CD4-positive, alpha-beta T cell treated with Interleukin-4 for 4 hours (primary cell): ENCODE measurements at regions not wholly inside any gene's neighbourhood (a gene's known extent, or its start where the extent isn't known, plus 50 kb on each side); places are given as distances from the start of the nearest gene placed in this dataset.

Experiments used
- DNase-seq: peaks from one replicate; pipeline ENCODE4 v3.0.0-alpha.2; 2020

GRCh38 chr18:55864281-55864680, 276.3 kb upstream of the TCF4 start:
- DNase-seq = no peak

DNA sequence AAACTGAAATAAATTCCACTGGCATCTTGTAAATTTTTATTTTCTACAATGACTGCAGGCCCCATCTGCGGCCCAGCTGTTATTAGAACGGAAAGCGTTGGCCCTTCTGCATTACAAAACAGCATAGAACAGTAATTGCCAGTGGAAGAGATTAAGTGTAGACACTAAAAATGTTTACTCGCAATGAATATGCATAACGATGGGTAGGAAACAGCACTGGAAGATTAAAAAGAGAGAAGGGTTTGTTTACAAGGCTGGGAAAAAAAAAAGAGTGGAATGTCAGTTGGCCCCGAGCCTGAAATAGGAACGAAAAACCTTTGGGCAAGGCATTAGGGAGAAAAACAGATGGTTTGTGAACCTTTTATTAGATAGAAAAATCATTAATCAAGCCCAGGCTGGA, 275.9 kb upstream of the TCF4 start:
- no peak for DNase-seq

GRCh38 chr18:55863391-55863706, 275.4 kb upstream of the TCF4 start:
- DNase-seq = no peak

DNA sequence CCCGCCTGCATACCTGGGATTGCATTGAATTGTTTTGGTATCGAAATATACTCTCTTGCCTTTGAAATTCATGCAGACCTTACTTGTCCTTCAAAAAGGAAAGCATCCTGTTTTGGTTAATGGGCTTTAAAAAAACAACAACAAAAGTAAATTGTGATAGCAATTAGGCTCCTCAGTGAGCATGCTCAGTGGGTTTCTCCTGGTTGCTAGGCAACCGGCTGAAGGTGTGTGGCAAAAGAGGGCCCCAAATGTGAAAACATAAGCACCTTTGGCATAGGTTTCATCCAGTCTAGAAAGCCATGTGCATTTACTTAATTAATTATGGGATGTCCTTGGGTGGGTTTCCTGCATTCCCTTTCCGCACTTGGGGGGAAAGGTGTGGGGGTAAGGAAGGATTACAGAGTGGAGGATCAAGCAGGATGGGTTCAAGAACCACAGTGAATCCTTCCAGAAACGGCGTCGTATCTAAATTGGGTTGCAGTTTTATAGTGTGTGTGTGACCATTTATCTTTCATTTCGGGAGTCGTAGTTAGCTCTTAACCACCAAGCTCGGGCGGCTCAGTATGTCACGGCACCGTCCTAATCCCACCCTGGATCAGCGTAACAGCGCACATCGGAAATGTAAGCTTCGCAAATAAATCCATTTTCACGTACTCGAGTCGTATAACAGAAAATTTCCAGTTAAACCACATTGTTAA, 274.9 kb upstream of the TCF4 start:
- DNase-seq = no peak

GRCh38 chr18:55861266-55861665, 273.3 kb upstream of the TCF4 start:
- DNase-seq = no peak

GRCh38 chr18:55858661-55859515, 270.9 kb upstream of the TCF4 start:
- no peak for DNase-seq

GRCh38 chr18:55857956-55858355, 270.0 kb upstream of the TCF4 start:
- no peak for DNase-seq

- DNase-seq = no peak
These were observed 269.4 kb upstream of the TCF4 start for GRCh38 chr18:55857409-55857808.

DNA sequence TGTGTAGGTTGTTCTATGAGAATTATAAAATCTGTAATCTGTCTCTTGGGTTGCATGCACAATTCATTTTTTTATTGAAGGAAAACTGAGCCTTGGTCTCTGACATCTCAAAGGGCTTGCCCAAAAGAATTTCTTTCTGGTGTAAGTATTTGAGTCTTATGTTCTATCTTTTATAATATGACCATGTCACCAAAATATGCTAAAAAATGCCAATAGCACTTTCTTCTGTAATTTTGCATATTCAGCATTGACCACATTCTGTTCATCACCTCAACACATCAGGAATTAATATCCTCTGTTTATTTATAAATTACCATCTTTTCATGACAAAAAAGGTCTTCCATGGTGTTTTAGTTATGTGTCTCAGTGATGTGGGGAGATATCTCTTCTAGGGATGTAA, 268.7 kb upstream of the TCF4 start:
- no peak for DNase-seq

GRCh38 chr18:55856229-55856628, 268.2 kb upstream of the TCF4 start:
- DNase-seq = no peak

GRCh38 chr18:55853268-55853667, 265.3 kb upstream of the TCF4 start:
- DNase-seq = no peak

- DNase-seq = no peak
These were observed 262.9 kb upstream of the TCF4 start for GRCh38 chr18:55850904-55851303.

DNA sequence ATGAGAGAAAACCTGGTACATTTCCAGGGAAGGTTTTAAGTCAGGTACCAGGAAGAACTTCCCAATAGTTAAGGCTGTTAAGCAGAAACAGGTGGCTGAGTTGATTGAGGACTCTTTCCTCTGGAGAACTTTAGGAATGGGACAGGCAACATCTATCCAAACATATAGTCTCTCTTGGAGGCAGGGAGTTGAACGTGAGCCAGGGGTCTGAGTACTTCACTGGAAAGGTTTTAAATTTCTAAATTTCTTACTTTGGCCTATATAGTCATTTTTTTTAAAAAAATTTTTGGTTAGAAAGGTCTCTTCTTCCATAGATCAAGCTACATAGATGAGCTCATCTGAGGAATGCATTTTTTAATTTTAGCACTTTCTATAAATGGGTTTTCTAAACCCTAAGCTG, 261.4 kb upstream of the TCF4 start:
- DNase-seq = no peak

DNA sequence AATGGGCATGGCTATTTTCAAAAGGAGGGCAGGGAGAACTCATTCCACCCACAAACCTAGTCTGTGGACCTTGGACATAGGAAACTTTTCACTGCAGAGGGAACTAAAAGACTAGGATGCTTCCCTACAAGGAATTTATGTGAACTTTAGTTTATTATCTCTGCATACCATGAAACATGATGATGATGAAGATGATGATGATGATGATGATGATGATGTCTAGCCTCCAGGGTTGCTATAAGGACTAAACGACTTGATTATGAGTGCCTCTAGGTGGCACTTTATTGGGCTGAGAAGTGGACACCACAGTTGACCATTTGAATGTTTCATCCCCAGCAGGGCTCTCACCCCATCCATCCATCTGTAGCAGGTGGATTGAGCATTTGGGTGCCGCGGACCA, 260.0 kb upstream of the TCF4 start:
- DNase-seq = no peak

- DNase-seq = no peak
These were observed 257.2 kb upstream of the TCF4 start for GRCh38 chr18:55845221-55845620.

DNA sequence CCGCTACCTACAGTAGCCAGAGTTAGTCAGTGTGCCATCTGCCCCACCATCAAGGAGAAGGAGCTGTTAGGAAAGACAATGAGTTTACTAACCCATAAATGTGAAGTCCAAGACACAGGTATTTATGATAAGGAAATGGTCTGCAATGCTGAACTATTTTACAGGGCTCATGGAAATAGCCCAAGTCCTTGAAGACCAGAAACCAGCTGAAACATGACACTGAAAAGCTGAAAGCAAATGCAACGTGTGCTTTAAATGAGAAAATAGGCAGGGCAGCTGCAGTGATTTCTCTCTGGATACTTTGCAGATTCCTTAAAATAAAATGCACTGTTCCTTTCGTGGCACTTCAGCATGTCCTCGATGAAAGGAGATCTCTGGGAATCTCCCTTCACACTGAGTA, 256.4 kb upstream of the TCF4 start:
- DNase-seq = no peak

GRCh38 chr18:55841314-55841713, 253.3 kb upstream of the TCF4 start:
- DNase-seq = no peak

DNA sequence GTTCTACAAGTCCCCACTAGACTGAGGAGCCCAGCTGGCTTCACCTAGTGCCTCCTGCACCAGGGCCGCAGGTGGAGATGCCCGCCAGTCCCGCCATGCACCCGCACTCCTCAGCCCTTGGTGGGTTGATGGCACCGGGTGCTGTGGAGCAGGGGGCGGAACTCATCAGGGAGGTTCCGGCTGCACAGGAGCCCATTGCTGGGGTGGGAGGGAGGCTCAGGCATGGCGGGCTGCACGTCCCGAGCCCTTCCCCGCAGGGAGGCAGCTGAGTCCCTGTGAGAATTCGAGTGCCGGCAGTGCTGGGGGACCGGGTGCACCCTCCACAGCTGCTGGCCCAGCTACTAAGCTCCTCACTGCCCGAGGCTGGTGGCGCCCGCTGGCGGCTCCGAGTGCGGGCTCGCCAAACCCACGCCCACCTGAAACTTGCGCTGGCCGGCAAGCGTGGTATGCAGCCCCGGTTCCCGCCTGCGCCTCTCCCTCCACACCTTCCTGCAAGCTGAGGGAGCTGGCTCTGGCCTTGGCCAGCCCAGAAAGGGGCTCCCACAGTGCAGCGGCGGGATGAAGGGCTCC, 252.7 kb upstream of the TCF4 start:
- no peak for DNase-seq

- no peak for DNase-seq
These were observed 251.4 kb upstream of the TCF4 start for GRCh38 chr18:55839343-55839742.

GRCh38 chr18:55838841-55839240, 250.8 kb upstream of the TCF4 start:
- DNase-seq = no peak

DNA sequence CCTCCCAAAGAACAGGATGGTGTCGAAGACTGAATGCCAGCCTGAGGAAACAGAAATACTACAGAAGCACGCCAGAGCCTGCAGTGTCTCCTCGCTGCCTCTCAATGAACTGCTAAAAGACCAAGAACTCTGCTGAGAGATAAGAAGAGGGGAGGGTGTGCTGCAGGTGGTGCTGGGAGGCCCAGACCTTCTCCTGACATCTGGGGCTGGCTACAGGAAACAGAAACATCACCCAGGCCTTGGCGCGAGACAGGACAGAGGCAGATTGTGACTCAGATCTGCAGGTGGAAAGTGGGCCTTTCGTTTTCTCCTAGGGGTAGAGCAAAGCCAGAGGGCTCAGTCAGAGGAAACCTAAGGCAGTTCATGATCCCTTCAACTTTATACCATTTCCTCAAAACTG, 250.3 kb upstream of the TCF4 start:
- DNase-seq = no peak

DNA sequence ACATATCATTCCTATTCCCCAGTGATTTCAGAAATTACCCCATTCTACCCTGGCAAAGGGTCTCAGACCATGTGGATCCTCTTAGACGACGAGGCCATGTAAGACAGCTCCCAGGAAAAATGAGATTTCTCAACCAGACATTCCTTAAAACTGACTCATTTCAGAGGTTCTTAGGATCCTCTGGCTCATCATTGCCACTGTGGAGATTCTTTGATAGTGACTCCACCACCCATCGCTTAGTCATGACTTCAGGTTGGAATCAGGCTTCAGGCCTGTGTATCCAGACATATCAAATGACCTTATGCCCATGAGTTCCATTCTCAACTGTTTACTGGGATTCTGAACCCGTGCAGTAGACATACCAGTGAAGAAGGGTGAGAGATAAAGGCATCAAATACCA, 245.6 kb upstream of the TCF4 start:
- DNase-seq = no peak

GRCh38 chr18:55830544-55830943, 242.6 kb upstream of the TCF4 start:
- DNase-seq = no peak

- no peak for DNase-seq
These were observed 233.2 kb upstream of the TCF4 start for GRCh38 chr18:55821219-55821618.
